ENCODE measurements at regions not wholly inside any gene's neighbourhood (a gene's known extent, or its start where the extent isn't known, plus 50 kb on each side); places are given as distances from the start of the nearest gene placed in this dataset.

GRCh38 chr3:150067561-150067960 lies 96.9 kb upstream of the PFN2 start:
- Histone ChIP-seq H3K18ac (ENCODE audit: low read depth, low read length) (no peak overlapping the region), H3K36me3 (ENCODE audit: control insufficient read depth, insufficient read depth, low read length) (no peaks in the 10 kb centered on the region), H3K9ac (ENCODE audit: low read depth, low read length) (no peak overlapping the region), H3K27me3 (ENCODE audit: control insufficient read depth, insufficient read depth, low read length) (peaks cover 2% of the 10 kb centered on the region; the same call in 1 of the 2 replicates), H3K4me1 (ENCODE audit: control insufficient read depth, insufficient read depth, low read length) (peaks cover 8% of the 10 kb centered on the region), H2BK120ac (ENCODE audit: low read depth, low read length) (no peak overlapping the region), H2AK9ac (replicated peaks; ENCODE audit: low read depth, low read length, poor library complexity) (peak overlapping the region; percentile 46), H4K5ac (ENCODE audit: low read depth, low read length) (no peak overlapping the region), H3K9me1 (ENCODE audit: insufficient read depth, low read length) (no peaks in the 10 kb centered on the region; the same call in 1 of the 2 replicates), H2AFZ (replicated peaks; ENCODE audit: low read length, poor library complexity) (peak overlapping the region; percentile 44), H3K4ac (ENCODE audit: low read depth, low read length) (no peak overlapping the region; the same call in 1 of the 2 replicates), H3K4me2 (ENCODE audit: low read depth, low read length) (no peak overlapping the region), H2BK20ac (ENCODE audit: low read depth, low read length) (no peak overlapping the region), H3K4me3 (ENCODE audit: insufficient read depth, low read depth, low read length) (no peak overlapping the region), H2BK15ac (ENCODE audit: low read depth, low read length) (no peak overlapping the region), H3K9me3 (ENCODE audit: control insufficient read depth, insufficient read depth, low read length) (no peaks in the 10 kb centered on the region), H2AK5ac (ENCODE audit: low read depth, low read length) (no peak overlapping the region), H3K27ac (ENCODE audit: insufficient read depth, low read length) (no peak overlapping the region), H2BK5ac (ENCODE audit: low read depth, low read length, poor library complexity, severe bottlenecking) (no peak overlapping the region), H3K56ac (ENCODE audit: extremely low read depth, insufficient read depth, low read length) (no peak overlapping the region), H3K79me1 (ENCODE audit: low read depth in 1 of 2, low read length in 2 of 2) (0 out of 4 replicates have a peak, but pooled peaks cover 0 to 4% of the 10 kb centered on the region in 2 experiments), H3K14ac (replicated peaks; ENCODE audit: low read depth, low read length) (no peak overlapping the region), H3K23ac (ENCODE audit: low read depth, low read length) (no peak overlapping the region), H4K20me1 (ENCODE audit: insufficient read depth, low read length) (no peaks in the 10 kb centered on the region), H4K91ac (ENCODE audit: insufficient read depth, low read depth, low read length) (no peak overlapping the region), H4K8ac (ENCODE audit: low read depth in 2 of 2, low read length in 2 of 2) (no peak overlapping the region)
- POLR2A ChIA-PET (ENCODE audit: unreplicated experiment): no interaction called here
- intact Hi-C loops (cut with micrococcal nuclease): no loop called here
- no TSS peak for BruUV-seq (replicated peaks)
- DNase-seq (no peak), ATAC-seq (ENCODE audit: low read depth) (no peak)
- CTCF ChIA-PET: no interaction called here
- in situ Hi-C loops (cut with MboI; ENCODE audit: low sequenced_read_pairs): no loop called here
- TF ChIP-seq RAD21 (IDR thresholded peaks at IDR 0.05; ENCODE audit: low read length) (no peak), CEBPB (IDR thresholded peaks at IDR 0.05; ENCODE audit: low read depth, low read length) (no peak), SMC3 (IDR thresholded peaks at IDR 0.05; ENCODE audit: low read depth, low read length) (no peak), RCOR1 (IDR thresholded peaks at IDR 0.05; ENCODE audit: insufficient replicate concordance, low read length) (no peak), MAFK (IDR thresholded peaks at IDR 0.05; ENCODE audit: low read depth, low read length) (no peak), BHLHE40 (IDR thresholded peaks at IDR 0.05; ENCODE audit: low read depth, low read length) (no peak)
- TF ChIP-seq, protein P1, sequence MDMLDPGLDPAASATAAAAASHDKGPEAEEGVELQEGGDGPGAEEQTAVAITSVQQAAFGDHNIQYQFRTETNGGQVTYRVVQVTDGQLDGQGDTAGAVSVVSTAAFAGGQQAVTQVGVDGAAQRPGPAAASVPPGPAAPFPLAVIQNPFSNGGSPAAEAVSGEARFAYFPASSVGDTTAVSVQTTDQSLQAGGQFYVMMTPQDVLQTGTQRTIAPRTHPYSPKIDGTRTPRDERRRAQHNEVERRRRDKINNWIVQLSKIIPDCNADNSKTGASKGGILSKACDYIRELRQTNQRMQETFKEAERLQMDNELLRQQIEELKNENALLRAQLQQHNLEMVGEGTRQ (IDR thresholded peaks at IDR 0.05; ENCODE audit: low read depth, low read length): no peak
- dilution Hi-C loops (cut with HindIII; ENCODE audit: low sequenced_read_pairs, unreplicated experiment): no loop called here
- WGBS, 2 experiments (ENCODE audit: extremely low coverage in 2 of 2, insufficient read length in 1 of 2): 33% methylated on average over 1 of the region's 3 CpGs; no CpG with 5 or more reads in 1 of the 2 experiments

Data from IMR-90 (cell line).